ENCODE measurements at regions not wholly inside any gene's neighbourhood (a gene's known extent, or its start where the extent isn't known, plus 50 kb on each side); places are given as distances from the start of the nearest gene placed in this dataset.

- Histone ChIP-seq H3K9ac (ENCODE audit: low read length) (no peak overlapping the region), H3K9me2 (ENCODE audit: insufficient read depth) (no peaks in the 10 kb centered on the region), H3K4me1 (ENCODE audit: control insufficient read depth in 1 of 2, insufficient read depth in 2 of 2, low read length in 2 of 2) (no peaks in the 10 kb centered on the region), H3K4me3 (replicated peaks in 1 of 2; ENCODE audit: low read depth in 1 of 2, low read length in 2 of 2) (no peak overlapping the region), H2AFZ (ENCODE audit: low read depth, low read length, poor library complexity, severe bottlenecking) (no peak overlapping the region), H3K36me3 (ENCODE audit: control insufficient read depth in 1 of 2, insufficient read depth in 2 of 2, low read length in 2 of 2) (no peaks in the 10 kb centered on the region), H3K9me3 (ENCODE audit: control insufficient read depth in 1 of 2, insufficient read depth in 1 of 2, low read depth in 1 of 2, low read length in 2 of 2) (peaks cover under 1 to 7% of the 10 kb centered on the region in 2 experiments; a peak in 2 of 4 replicates), H3K27ac (ENCODE audit: low read depth, low read length) (no peak overlapping the region), H3K27me3 (ENCODE audit: insufficient read depth, low read length) (no peaks in the 10 kb centered on the region; the same call in 1 of the 2 replicates), H3K4me2 (ENCODE audit: low read length) (no peak overlapping the region), H4K20me1 (ENCODE audit: insufficient read depth) (no peaks in the 10 kb centered on the region), H3K79me2 (ENCODE audit: insufficient read depth, low read length) (no peaks in the 10 kb centered on the region)
- no peak for TF ChIP-seq EZH2phosphoT487 (IDR thresholded peaks at IDR 0.05; ENCODE audit: borderline replicate concordance)
- no peak for TF ChIP-seq RAD21 (IDR thresholded peaks at IDR 0.05; ENCODE audit: low read depth)
- no peak for TF ChIP-seq TCF7L2 (IDR thresholded peaks at IDR 0.05; ENCODE audit: borderline replicate concordance, extremely low read depth, insufficient read depth, insufficient read length)
- no peak for TF ChIP-seq FOSL1 (IDR thresholded peaks at IDR 0.05; ENCODE audit: low read depth)
- TF ChIP-seq CTCF (IDR thresholded peaks at IDR 0.05 in 2 of 3, conservative IDR thresholded peaks at IDR 0.05 in 1 of 3; ENCODE audit: borderline replicate concordance in 1 of 3, insufficient read depth in 1 of 3, low read depth in 2 of 3, low read length in 2 of 3): no peak
- no peak for TF ChIP-seq MAX (IDR thresholded peaks at IDR 0.05)
- TF ChIP-seq ATF3 (IDR thresholded peaks at IDR 0.05): no peak
- TF ChIP-seq SP1 (IDR thresholded peaks at IDR 0.05; ENCODE audit: low read depth): no peak
- no peak for TF ChIP-seq EZH2 (IDR thresholded peaks at IDR 0.05)
- DNase-seq (ENCODE audit: low read depth, low spot score) (no peak), ATAC-seq (no peak)
- intact Hi-C loops (cut with micrococcal nuclease): no loop called here
- ChIA-PET CTCF (no interaction called here), RAD21 (ENCODE audit: low non-redundant PET in 1 of 2, low total read pairs in 2 of 2, uncharacterized antibody in 2 of 2, unreplicated experiment in 2 of 2) (no interaction called here), POLR2A (no interaction called here)
- no TSS peak for BruUV-seq (replicated peaks)
Observed at GRCh38 chr14:104335176-104335575, 196.8 kb downstream of the KIF26A start.
